Neuronal stem cell (in vitro differentiated cells): ENCODE measurements at regions not wholly inside any gene's neighbourhood (a gene's known extent, or its start where the extent isn't known, plus 50 kb on each side); places are given as distances from the start of the nearest gene placed in this dataset.
A peak's percentile ranks its signal among the peaks of the same experiment; 100 is the strongest.

Experiments used
- DNase-seq: peaks from one replicate; pipeline ENCODE4 v3.0.0-alpha.2; 2013; ENCODE audit warnings: low spot score
- H2AFZ ChIP-seq: one replicate; pipeline ENCODE4 v1.6.1; 2013; ENCODE audit warnings: mild to moderate bottlenecking, low read length, inconsistent platforms
- H2AK5ac ChIP-seq: 2 replicates; pipeline ENCODE4 v1.6.1; 2013; ENCODE audit warnings: low read depth, mild to moderate bottlenecking, inconsistent platforms, low read length, moderate library complexity, mixed read lengths
- H2BK120ac ChIP-seq: 2 replicates; pipeline ENCODE4 v1.6.1; 2013; ENCODE audit warnings: low read depth, mild to moderate bottlenecking, inconsistent platforms, low read length, moderate library complexity, mixed read lengths
- H2BK12ac ChIP-seq: one replicate; pipeline ENCODE4 v1.6.1; 2013; ENCODE audit warnings: low read length, inconsistent platforms
- H2BK15ac ChIP-seq: 2 replicates; pipeline ENCODE4 v1.6.1; 2013; ENCODE audit warnings: mild to moderate bottlenecking, low read length, inconsistent platforms, mixed read lengths
- H2BK5ac ChIP-seq: one replicate; pipeline ENCODE4 v1.6.1; 2013; ENCODE audit warnings: inconsistent platforms, mild to moderate bottlenecking, low read length, moderate library complexity
- H3K14ac ChIP-seq: one replicate; pipeline ENCODE4 v1.6.1; 2013; ENCODE audit warnings: low read length, inconsistent platforms
- H3K18ac ChIP-seq: 2 replicates; pipeline ENCODE4 v1.6.1; 2013; ENCODE audit warnings: low read length, inconsistent platforms
- H3K23ac ChIP-seq: 2 replicates; pipeline ENCODE4 v1.6.1; 2013; ENCODE audit warnings: low read depth, mild to moderate bottlenecking, mixed read lengths, low read length, inconsistent platforms; ENCODE audit not compliant: poor library complexity
- H3K27ac ChIP-seq: replicated peaks from 3 replicates; pipeline ENCODE4 v1.5.1; 2013; ENCODE audit warnings: low read length, inconsistent platforms
- H3K27me3 ChIP-seq, 3 experiments: 2 replicates each; pipeline ENCODE4 v1.6.1; 2013; ENCODE audit warnings: low read length in 3 of 3, mild to moderate bottlenecking in 2 of 3, inconsistent platforms in 1 of 3, low read depth in 1 of 3, mixed read lengths in 1 of 3, moderate library complexity in 1 of 3; ENCODE audit not compliant: control insufficient read depth in 3 of 3, insufficient read depth in 3 of 3
- H3K36me3 ChIP-seq, 2 donors: replicated peaks in 1 of 2; 2 replicates each; pipeline ENCODE4 v1.6.1; 2013; ENCODE audit warnings: low read length in 2 of 2; ENCODE audit not compliant: control insufficient read depth in 2 of 2, insufficient read depth in 2 of 2
- H3K4ac ChIP-seq: 2 replicates; pipeline ENCODE4 v1.6.1; 2013; ENCODE audit warnings: inconsistent platforms, mild to moderate bottlenecking, low read length, moderate library complexity
- H3K4me1 ChIP-seq, 2 donors: 1 replicate in 1 of 2; 2 replicates in 1 of 2; pipeline ENCODE4 v1.6.1; 2013; ENCODE audit warnings: low read length in 2 of 2, low read depth in 1 of 2; ENCODE audit not compliant: control insufficient read depth in 2 of 2, insufficient read depth in 1 of 2
- H3K4me2 ChIP-seq: one replicate; pipeline ENCODE4 v1.6.1; 2013; ENCODE audit warnings: mild to moderate bottlenecking, low read length, inconsistent platforms; ENCODE audit not compliant: insufficient read depth, poor library complexity, severe bottlenecking
- H3K4me3 ChIP-seq, 2 donors: 2 replicates each; pipeline ENCODE4 v1.5.1; 2013; ENCODE audit warnings: low read length in 2 of 2, mild to moderate bottlenecking in 2 of 2, inconsistent platforms in 1 of 2, moderate library complexity in 1 of 2
- H3K79me1 ChIP-seq: one replicate; pipeline ENCODE4 v1.6.1; 2013; ENCODE audit warnings: low read depth, mild to moderate bottlenecking, inconsistent platforms, low read length, moderate library complexity
- H3K9ac ChIP-seq: one replicate; pipeline ENCODE4 v1.6.1; 2013; ENCODE audit warnings: mild to moderate bottlenecking, low read depth, low read length, inconsistent platforms; ENCODE audit not compliant: poor library complexity
- H3K9me3 ChIP-seq, 2 donors: replicated peaks in 1 of 2; 2 replicates each; pipeline versions ENCODE3 to v1.6.1; 2013; ENCODE audit warnings: low read length in 2 of 2, mild to moderate bottlenecking in 2 of 2, inconsistent platforms in 1 of 2, low read depth in 1 of 2, mixed read lengths in 1 of 2, moderate library complexity in 1 of 2; ENCODE audit not compliant: control insufficient read depth in 2 of 2, insufficient read depth in 1 of 2
- H4K8ac ChIP-seq: one replicate; pipeline ENCODE4 v1.6.1; 2013; ENCODE audit warnings: low read depth, mild to moderate bottlenecking, inconsistent platforms, low read length, moderate library complexity
- H4K91ac ChIP-seq: one replicate; pipeline ENCODE4 v1.6.1; 2013; ENCODE audit warnings: low read length, low read depth, mild to moderate bottlenecking, inconsistent platforms; ENCODE audit not compliant: poor library complexity
- whole genome bisulfite sequencing, 2 donors: extraction: QIAGEN DNeasy Blood & Tissue Kit; methylation state at CpG; one replicate each; pipeline ENCODE4 v1.1.7; 2013; ENCODE audit warnings: missing lambda C conversion rate in 2 of 2, mixed read lengths in 1 of 2; ENCODE audit not compliant: insufficient read length in 2 of 2, insufficient replicate concordance in 1 of 2; ENCODE audit errors: extremely low coverage in 2 of 2; 5-methylcytosine and 5-hydroxymethylcytosine counted together

DNA sequence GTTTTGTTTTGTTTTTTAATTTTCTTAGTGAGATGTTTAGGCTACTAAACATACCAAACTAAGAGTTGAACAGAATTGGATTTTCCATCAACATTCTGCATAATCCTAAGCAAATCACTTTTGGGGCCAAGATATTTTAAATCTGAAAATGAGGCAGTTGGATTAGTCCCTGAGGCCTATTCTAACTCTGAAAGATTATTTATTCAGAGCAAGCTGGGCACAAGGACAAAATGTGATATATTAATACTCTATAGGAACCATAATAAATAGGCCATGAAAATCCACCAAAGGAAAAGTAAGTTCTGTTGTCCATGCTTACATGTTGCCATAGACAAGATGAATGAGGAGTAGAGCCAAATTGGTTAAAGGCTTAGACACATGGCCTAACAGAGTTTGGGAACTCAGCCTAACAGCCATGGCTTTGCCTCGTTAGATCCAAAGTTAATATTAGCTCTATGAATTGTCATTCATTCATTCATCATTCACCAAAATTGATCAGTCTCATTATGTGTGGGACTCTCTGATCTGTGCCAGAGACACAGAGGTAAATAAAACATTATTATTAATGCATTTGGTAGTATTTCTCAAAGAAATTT, 183.5 kb downstream of the SCG2 start:
- Histone ChIP-seq H3K36me3 (no peaks in the 10 kb centered on the region), H3K9ac (no peak overlapping the region), H3K14ac (no peak overlapping the region), H3K4me3 (no peak overlapping the region), H2BK120ac (no peak overlapping the region), H3K4ac (no peak overlapping the region), H2AK5ac (no peak overlapping the region), H4K91ac (no peak overlapping the region), H2BK15ac (no peak overlapping the region), H3K23ac (no peak overlapping the region), H3K18ac (no peak overlapping the region), H3K79me1 (no peaks in the 10 kb centered on the region), H3K27me3 (no peaks in the 10 kb centered on the region), H2AFZ (no peak overlapping the region), H2BK5ac (no peak overlapping the region), H2BK12ac (no peak overlapping the region), H3K4me2 (no peak overlapping the region), H4K8ac (no peak overlapping the region), H3K4me1 (peaks cover 0 to 2% of the 10 kb centered on the region in 2 donors), H3K9me3 (no peaks in the 10 kb centered on the region), H3K27ac (no peak overlapping the region)
- no CpG with 5 or more reads among the region's 1 CpG for WGBS, 2 donors
- no peak for DNase-seq

DNA sequence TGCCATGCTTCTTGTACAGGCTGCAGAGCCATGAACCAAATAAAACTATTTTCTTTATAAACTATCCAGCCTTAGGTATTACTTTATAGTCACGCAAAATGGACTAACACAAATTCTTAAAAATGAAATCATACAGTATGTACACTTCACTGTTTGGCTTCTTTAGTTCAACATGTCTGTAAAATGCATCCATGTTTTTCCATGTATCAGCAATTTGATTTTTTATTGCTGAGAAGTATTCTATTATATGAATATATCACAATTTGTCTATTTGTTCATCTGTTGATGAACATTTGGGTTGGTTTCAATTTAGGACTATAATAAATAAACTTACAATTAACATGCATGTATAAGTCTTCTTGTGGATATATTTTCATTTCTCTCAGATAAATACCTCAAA, 182.1 kb downstream of the SCG2 start:
- peak overlapping the region; percentile 48 for H3K18ac ChIP-seq
- no peaks in the 10 kb centered on the region for H3K36me3 ChIP-seq
- no peak overlapping the region for H2BK12ac ChIP-seq
- H3K27ac ChIP-seq, result no peak overlapping the region
- no peak overlapping the region for H2AFZ ChIP-seq
- H4K8ac ChIP-seq, result no peak overlapping the region
- no peak overlapping the region for H2BK5ac ChIP-seq
- H3K27me3 ChIP-seq, result no peaks in the 10 kb centered on the region
- H3K4me2 ChIP-seq, result no peak overlapping the region
- H2AK5ac ChIP-seq, result no peak overlapping the region
- H2BK15ac ChIP-seq, result no peak overlapping the region
- H4K91ac ChIP-seq, result no peak overlapping the region
- no peak overlapping the region for H3K4ac ChIP-seq
- H3K4me3 ChIP-seq, result no peak overlapping the region
- no peak overlapping the region for H3K23ac ChIP-seq
- H3K9ac ChIP-seq, result no peak overlapping the region
- no peak for DNase-seq
- no peak overlapping the region for H3K14ac ChIP-seq
- H2BK120ac ChIP-seq, result no peak overlapping the region
- no peaks in the 10 kb centered on the region for H3K79me1 ChIP-seq
- peaks cover 0 to 2% of the 10 kb centered on the region in 2 donors for H3K4me1 ChIP-seq
- H3K9me3 ChIP-seq, result no peaks in the 10 kb centered on the region
- no CpG with 5 or more reads among the region's 1 CpG for WGBS, 2 donors

DNA sequence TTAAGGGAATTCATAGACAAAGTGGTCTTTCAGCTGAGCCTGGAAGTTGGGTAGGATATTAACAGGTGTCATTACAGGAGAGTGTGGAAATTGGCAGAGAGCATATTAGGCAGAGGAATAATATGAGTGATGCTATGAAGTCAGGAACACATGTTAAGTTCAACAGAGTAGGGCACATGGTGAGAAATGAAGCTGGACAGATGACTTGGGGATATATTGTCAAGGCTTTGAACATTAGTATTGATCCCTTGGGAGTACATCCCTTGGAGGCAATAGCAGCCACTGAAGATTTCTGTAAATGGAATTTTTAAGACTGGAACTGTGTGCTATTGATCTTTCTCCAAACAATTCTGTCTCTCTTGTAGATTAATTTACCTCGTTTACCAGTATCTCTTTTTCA, 170.7 kb downstream of the SCG2 start:
- H2BK15ac ChIP-seq, result no peak overlapping the region
- H3K4me2 ChIP-seq, result no peak overlapping the region
- no CpG with 5 or more reads among the region's 1 CpG for WGBS, 2 donors
- no peak overlapping the region for H4K8ac ChIP-seq
- no peak overlapping the region for H3K4ac ChIP-seq
- H3K9me3 ChIP-seq, result no peaks in the 10 kb centered on the region
- H3K27me3 ChIP-seq, result no peaks in the 10 kb centered on the region
- H3K18ac ChIP-seq, result no peak overlapping the region
- H2BK120ac ChIP-seq, result no peak overlapping the region
- H3K9ac ChIP-seq, result no peak overlapping the region
- no peak overlapping the region for H4K91ac ChIP-seq
- no peak overlapping the region for H2AK5ac ChIP-seq
- H3K4me1 ChIP-seq, result no peaks in the 10 kb centered on the region
- DNase-seq, result no peak
- no peak overlapping the region for H2AFZ ChIP-seq
- H3K27ac ChIP-seq, result no peak overlapping the region
- H2BK12ac ChIP-seq, result no peak overlapping the region
- H3K79me1 ChIP-seq, result no peaks in the 10 kb centered on the region
- no peak overlapping the region for H2BK5ac ChIP-seq
- H3K36me3 ChIP-seq, result no peaks in the 10 kb centered on the region
- no peak overlapping the region for H3K14ac ChIP-seq
- no peak overlapping the region for H3K23ac ChIP-seq
- H3K4me3 ChIP-seq, result no peak overlapping the region

DNA sequence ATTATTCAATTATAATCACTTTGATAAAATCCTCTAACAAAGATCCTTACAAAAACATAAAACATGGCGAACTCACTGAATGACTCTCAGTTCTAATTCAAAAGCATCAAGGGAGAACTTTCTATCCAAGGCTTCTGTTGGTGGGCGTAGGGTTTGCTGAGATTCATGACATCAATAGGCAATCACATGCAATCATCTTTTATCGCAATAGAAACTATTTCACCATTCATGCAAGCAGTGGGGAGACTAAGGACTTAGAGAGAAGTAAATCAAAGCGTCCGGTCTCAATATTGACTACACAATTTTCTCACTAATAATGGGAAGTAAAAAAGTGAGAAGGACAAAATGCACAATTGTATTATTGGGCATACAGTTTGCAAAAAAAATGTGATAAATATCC, 168.7 kb downstream of the SCG2 start:
- Histone ChIP-seq H3K4me2 (no peak overlapping the region), H3K4me1 (no peaks in the 10 kb centered on the region), H2AK5ac (no peak overlapping the region), H3K9me3 (no peaks in the 10 kb centered on the region), H3K9ac (no peak overlapping the region), H2BK15ac (no peak overlapping the region), H2BK12ac (no peak overlapping the region), H3K36me3 (no peaks in the 10 kb centered on the region), H3K79me1 (no peaks in the 10 kb centered on the region), H3K4me3 (no peak overlapping the region), H4K8ac (no peak overlapping the region), H4K91ac (no peak overlapping the region), H3K27me3 (no peaks in the 10 kb centered on the region), H3K4ac (no peak overlapping the region), H3K23ac (no peak overlapping the region), H2BK120ac (no peak overlapping the region), H3K18ac (no peak overlapping the region), H3K14ac (no peak overlapping the region), H2AFZ (no peak overlapping the region), H3K27ac (no peak overlapping the region), H2BK5ac (no peak overlapping the region)
- DNase-seq, result no peak
- WGBS, 2 donors, result no CpG with 5 or more reads among the region's 5 CpGs
